Muscle of arm (tissue), 1 donor: ENCODE measurements at regions not wholly inside any gene's neighbourhood (a gene's known extent, or its start where the extent isn't known, plus 50 kb on each side); places are given as distances from the start of the nearest gene placed in this dataset.

Experiments
- DNase-seq: peaks from one replicate; pipeline ENCODE4 v3.0.0-alpha.2; 2013

DNA sequence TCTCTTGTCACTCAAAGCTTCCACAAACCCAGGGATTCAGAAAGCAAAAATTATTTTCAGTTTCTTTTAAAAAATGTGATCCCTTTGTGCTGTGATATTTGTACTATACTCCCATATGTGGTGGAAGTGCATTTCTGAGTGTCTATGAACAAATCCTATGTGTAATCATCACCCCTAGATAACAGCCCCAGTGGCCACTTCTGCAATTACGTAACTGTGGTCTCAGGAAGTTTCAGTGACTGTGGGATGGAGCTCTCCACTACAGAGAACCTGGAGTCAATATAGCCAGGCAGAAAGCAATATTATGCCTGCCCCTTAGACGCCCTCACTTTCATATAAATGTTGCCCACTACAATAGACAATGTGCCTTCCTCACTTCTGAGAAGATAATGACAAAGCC is 1101.7 kb upstream of the GHITM start:
- DNase-seq = no peak

DNA sequence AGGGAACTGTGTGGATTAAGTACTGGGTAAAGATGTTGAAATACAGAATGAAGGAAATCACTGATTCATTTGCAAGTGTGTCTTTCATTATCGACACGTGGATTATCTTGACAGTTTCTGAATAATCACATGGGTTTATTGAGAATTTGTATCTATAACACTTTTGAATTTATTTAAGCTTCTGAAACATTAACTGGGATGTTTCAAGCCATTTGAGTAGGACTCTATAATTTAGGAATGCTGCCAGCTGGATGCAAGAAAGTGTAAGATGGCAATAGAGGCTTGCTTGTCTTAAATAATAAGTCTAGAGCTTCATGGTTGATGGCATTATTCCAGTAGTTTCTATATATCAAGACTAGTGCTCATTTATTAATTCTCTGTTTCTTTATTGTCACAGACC is 1100.7 kb upstream of the GHITM start:
- DNase-seq = no peak

DNA sequence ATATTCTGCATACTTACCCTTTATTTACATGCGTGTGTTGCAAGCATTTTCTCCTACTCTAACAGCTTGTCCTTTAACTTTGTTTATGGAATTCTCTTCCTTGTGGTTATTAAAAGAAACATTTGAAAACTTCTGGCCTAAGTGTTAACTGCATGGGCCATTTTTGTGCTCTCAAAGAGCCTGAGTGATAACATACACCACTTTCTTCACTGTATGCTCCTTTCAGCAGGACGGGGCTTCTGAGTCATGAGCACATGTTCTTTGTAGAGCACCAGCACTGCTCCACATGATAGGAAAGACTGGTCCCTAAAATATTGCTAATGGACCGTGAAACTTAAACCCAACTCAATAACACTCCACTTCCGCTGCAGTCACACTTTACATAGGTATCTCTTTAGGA is 1093.6 kb upstream of the GHITM start:
- no peak for DNase-seq

DNA sequence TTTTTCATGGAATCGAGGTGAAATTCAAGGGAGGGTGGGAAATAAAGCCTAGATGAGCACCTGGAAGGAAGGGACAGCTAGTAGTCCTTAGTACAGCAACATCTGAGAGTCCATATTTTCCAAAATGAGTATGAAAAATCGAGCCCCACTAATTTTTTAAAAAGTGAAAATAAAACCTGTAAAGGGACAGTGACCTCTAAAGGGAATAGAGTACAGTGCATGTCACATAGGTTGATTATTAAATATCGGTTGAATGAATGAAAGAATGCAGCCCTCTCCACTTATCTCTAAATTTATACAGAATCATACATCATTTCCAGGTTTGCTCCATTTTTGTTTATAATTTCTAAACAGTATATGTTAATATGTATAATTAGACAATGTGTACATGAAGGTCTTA is 1088.5 kb upstream of the GHITM start:
- DNase-seq = no peak

DNA sequence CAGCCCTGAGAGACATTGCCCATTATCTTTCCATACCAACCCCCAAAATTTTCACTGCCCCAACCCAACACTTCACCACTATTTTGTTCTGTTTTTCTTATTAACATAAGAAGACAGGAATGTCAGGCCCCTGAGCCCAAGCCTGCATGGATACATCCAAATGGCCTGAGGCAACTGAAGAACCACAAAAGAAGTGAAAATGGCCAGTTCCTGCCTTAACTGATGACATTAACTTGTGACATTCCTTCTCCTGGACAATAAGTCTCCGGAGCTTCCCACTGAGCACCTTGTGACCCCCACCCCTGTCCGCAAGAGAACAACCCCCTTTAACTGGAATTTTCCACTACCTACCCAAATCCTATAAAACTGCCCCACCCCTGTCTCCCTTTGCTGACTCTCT is 1076.4 kb upstream of the GHITM start:
- DNase-seq = no peak

DNA sequence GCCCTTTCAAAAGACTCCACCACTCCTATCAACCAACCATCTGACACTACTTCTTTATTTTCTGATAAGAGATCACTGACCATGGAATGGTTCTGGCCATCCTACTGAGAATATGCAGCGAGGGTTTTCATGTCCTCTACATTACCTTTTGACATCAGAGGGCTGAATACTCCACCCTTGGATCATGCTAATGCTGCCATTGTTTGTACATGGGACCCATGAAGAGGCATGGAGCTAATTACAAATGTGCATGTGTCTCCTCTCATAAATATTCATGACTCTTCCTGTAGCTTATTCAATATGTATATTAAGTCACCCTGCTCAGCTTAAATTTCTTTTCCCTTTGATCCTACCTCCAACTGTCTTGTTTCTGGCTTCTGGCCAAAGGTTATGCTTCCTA is 1065.8 kb upstream of the GHITM start:
- no peak for DNase-seq

DNA sequence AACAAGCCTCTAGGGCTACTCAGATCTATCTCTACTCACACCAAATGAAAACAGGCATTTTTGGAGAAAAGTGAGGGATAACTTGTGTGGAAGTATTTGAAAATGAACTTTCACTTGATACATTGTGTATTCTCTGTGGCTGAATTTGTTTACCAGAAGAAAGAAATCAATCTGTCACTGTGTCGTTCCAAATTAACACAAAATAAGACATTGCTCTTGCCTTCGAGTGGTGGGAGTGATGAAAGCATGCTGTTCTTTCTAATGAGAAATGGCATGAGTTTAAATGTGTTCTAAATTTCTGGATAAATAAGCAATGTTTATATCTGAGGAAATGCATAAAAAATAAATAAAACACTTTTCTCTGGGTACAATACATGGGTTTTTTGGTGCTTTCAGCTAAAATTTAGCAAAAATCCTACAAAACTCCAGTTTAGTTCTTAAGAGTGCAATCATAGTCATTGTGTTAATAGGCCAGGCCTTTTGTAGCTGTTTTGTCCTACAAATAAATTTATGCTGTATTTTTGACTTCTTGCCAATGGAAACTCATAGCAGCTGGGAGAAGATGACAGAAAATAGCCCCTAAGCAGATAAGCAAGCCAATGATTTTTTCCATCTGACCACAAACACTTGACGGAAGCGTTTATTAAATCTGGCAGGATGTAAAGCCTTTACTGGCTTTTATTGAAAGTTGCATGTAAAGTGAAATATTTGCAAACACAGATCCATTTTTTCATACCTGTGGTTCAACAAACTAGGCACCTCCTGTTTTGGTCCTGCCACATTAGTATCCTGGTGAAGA is 1064.1 kb upstream of the GHITM start:
- peak; percentile 74 for DNase-seq

DNA sequence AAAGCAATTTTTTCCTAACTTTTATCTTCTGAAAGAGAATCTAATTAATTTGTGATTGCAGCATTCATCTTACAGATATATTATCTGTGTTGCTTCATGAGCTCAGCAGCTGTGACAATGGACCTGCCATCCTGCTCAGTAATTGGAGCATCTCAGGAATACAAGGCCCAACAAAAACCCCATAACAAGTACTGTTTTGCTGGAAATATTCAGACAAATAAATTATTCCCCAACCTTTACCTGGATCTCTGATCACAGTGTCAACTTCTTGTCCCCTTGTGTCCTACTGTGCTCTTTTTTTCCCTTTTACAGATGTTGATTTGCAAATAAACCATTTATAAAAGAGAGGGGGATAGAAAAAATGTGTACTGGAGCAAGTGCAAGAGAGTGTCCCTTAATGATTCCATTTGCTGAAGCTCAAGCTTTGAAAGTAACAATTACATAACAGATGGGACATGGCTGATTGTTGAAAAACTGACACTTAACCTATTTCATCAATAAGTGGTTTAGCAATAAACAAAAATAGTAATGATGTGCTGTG is 1063.4 kb upstream of the GHITM start:
- DNase-seq = no peak

DNA sequence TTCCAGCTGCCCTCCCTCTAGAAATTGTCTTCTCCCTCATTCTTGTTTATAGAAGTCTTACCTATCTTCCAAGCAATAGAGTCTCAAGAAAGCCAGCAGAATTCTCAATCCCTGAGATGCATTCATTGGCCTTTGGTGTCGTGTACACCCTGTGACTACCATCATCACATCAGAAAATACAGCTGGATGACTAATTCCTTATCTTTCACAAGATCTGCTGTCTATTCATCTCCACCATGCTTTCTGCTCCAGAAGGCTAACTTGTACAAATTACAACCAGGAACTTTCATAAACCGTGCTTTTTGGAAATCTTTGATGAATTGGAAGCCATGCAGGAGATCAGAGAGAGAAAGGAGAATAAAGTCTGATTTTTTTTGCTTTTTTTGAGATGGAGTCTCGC is 1062.9 kb upstream of the GHITM start:
- no peak for DNase-seq

DNA sequence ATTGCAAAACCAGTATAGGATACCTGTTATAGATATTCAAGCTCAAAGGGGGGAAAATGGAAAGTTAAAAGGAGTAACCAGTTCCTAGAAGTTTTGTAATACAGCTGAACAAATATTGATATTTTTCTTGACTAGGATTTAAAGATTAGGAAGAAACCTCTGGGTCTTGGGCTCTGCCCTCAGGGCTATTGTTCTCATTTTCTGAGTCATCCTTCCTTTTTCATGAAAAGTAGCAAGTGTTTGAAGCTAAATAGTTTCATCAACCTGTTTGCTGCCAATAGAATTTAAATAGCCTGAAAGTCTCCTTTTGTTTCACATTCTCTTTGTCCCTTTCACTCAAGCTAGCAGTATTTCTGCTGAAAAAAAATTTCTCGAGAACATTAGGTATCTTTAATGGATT is 1061.1 kb upstream of the GHITM start:
- DNase-seq = no peak

DNA sequence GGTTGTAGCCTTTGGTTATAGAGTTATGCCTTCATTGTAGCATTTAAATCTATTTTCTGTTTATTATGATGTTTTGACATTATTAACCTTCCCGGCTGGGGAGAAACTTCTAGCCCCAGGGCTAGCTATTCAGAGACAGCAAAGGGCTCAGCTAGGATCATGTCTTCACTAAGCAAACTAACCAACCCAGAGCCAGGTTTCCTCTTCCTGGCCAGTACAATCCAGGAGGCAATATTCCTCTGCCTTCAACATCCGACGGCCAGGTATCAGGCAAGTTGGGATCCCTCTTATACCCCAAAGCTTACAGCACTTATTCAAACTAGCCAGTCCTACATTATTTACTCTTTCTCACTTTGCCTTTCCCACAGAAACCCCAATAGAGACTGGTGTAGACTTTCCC is 1060.7 kb upstream of the GHITM start:
- no peak for DNase-seq

DNA sequence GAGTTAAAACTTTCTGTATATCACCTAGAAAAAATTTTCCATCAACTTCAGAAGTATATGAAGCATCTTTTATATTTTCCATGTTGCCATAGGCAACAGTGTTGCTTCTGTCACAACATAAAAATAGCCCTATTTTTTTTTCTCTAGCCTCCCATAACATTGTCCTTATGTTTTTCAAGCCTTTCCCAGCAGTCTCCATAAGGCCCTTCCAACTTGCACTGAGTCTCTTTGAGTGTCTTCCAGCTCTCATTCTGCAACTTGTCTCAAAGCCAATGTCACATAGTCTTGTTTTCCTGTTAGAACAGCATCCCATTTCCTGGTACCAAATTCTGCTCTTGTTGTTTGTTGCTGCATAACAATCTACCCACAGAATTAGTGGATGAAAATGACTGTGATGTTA is 1055.5 kb upstream of the GHITM start:
- DNase-seq = peak; percentile 73

DNA sequence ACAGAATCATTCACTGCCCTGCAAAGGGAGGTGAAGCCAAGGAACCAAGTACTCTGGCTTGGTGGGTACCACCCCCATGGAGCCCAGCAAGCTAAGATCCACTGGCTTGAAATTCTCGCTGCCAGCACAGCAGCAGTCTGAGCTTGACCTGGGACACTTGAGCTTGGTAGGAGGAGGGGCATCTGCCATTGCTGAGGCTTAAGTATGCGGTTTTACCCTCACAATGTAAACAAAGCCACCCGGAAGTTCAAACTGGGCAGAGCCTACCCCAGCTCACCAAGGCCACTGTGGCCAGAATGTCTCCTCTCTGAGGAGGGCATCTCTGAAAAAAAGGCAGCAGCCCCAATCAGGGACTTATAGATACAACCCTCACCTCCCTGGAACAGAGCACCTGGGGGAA is 1050.0 kb upstream of the GHITM start:
- DNase-seq = no peak

DNA sequence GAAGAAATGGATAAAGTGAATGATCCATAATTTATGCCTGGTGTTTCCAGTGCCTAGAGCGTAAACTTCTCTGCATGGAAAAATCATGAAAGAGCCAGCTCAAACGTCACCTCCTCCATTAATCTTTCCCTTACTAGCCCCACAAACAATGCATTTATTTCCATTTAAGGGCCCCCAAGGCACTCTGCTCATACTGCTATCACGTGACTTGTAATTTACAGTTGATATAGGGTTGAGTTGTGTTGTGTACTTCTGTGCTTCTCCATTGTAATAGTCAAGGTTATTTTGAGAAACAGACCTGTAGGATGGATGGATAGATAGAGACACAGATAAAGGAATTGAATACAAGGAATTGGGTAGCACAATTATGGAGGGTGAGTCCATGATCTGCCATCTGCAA is 1034.7 kb upstream of the GHITM start:
- DNase-seq = no peak

DNA sequence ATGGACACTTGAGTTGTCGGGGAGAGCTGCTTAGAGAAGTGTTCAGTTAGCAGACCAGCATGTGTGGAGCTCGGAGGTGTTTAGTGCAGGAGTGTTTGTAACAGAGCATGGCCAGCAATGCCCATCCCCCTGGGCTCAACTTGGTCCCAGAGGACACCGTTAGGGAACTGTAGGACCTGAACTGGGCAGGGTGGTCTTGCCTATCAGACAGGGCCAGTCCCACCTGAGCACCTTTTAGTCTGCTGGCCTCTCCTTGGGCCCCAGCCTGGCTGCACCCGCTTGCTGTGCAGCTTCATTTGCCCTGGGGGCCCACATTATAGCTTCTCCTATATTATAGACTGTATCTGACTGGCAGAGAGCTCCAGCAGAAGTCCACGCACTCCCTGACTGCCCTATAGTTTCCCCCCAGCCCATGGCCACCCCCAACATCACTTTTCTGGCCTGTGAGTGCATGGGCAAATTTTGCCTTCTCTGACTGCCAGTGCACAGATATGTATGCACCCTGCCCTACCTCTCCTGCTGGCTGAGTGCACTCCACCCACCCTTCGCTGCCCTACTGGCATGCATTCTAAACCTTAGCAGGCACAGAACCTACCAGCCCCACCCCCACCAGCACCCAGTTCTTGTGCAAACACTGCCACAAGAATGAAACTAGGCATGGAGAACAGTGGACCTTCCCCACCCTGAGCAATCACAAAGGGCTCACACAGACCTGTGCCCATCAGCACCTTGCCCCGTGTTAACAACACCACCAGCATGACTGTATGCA is 1030.6 kb upstream of the GHITM start:
- DNase-seq = no peak

DNA sequence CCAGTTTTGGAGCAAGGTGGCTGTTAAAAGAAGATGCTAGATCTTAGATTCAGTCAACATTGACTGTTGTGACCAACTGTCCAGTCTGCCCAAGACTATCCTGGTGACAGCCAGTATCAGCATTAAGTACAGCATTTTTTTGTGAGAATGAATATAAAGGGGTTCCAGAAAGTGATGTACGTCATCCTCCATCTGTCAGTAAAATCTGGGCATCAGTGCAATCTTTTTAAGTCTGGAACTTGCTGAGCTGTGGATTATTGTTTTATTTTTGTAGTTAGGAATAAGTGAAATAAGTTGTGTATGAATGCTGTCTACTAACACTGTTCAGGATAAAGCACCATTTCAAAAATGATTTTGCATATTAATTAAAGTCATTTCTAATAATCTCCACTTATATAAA is 1020.0 kb upstream of the GHITM start:
- DNase-seq = no peak

DNA sequence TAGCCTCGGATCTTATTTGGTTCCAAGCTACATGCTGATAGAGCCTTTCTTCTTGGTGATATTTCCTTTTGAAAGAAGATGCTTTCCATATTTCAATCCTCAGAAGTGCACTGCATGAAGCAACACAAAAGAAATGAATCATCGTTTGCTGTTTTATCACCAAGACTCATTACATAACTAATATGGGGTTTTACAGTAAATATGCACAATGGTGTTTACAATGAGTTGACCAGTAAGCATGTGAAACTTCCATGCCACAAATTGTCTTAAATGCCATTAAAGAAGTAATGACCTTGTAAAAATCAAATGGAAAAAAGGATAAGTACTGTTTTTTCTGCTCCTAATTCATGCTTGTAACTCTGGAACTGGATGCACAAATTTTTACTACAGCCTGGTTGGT is 1017.0 kb upstream of the GHITM start:
- DNase-seq = no peak

DNA sequence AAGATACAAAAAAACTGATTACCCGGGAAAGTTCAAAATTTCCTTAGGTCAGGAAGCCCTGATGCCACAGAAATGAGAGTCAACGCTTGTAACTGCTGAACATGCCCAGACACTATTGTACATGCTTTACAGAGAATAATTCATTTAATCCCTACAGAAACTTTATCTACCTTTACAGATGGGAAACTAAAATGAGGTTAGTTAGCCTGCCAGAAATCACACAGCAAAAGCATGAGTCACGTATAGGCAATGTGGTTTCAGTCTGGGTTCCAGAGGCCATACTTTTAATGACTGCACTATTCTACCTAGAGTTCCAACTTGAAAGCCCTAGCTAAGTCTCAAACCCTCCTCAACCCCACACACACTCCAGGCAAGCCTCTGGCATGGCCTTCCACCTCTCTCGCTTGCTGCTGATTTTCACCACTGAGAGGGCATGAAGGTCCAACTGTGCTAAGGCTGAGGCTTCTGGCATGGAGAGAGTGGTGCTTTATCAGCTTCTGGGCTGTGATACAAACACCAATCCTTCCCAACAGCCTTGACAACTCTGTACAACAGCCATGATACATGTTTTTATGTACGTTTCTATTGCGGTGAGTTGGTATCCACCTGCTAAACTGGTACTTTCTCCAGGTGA is 1011.2 kb upstream of the GHITM start:
- no peak for DNase-seq

DNA sequence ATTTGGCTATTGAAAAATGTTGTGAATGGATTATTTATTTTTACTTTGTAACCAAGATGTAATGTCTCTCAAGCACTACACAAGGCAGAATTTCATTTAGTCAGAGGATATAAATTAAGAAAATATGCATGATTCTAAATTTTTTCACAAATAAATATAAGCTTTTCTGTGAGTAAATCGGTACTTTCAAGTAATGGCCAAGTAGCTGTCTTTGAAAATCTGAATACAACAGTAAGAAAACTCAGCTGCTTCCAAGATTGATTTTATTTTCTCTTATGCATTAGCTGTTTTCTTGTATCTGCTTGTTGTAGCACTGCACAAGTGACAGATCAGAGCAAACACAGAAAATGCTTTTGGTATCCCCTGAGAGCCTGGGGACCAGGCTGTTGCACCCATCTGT is 998.5 kb upstream of the GHITM start:
- DNase-seq = no peak

DNA sequence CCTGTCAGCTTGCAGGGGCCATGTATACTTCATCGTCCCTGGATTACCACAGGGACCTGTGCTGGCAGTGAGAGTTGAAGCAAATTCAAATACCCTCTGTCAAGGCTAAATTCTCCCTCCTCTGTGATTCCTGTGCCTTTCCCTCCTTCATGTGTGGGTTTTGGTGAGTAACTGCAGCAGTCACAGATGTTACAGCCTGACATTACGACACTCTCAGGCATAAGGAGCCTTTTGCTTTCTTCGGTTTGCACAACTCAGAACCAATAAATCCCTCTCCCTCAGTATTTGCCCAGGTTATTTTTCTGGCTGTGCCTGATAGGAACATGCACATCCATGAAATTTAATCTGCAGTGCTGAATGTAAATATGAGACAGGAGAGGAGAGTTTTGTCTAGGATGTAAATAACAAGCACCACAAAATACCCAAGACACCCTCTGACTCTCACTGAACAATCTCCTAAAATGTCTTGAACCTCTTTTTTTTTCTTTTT is 997.2 kb upstream of the GHITM start:
- no peak for DNase-seq

DNA sequence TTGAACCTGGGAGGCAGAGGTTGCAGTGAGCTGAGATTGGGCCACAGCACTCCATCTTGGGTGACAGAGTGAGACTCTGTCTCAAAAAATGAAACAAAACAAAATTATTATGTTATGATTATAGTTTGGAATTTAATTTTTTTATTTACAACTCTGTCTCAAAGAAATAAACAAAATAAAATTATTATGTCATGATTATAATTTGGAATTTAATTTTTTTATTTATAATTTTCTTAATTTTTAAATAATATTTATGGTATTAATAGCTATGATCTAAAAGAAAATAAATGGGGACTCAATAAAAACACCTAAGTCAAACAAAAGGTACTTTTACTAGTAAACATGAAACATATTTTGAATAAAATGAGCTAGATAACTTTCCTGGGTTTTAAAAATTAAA is 994.8 kb upstream of the GHITM start:
- DNase-seq = no peak

DNA sequence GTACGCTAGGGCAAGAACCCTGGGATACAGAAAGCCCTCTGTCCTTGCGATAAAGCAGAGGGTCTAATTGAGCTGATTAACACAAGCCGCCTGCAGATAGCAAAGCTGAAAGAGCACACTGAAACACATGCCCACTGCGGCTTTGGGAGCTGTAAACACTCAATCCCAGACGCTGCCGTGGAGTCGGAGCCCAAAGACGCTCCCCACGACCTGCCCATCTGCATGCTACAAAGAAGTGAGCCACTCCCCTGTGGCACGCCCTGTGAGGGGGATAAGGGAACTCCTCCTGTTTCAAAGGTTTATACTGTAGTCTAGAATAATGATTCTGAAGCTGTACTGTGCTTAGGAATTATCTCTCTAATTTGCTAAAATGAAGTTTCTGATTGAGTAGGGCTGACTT is 985.6 kb upstream of the GHITM start:
- no peak for DNase-seq

DNA sequence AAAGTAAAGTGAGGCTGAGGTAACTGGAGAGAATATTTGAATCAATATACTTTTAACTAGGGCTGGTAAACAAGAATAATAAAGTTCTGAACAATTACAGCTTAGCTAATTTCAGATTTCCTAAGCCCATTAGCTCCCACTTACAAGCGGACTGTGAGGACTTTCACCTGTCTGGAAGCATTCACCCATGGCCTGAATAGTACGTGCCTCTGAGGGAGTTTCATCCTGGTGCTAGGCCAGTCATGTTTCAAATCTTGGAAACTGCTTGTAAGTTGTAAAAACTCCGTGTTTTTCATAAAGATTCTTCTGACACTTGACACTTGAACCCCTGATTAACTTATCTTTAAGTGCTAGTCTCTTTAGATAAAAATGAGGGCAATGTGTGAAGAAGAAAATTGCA is 975.2 kb upstream of the GHITM start:
- DNase-seq = no peak
